Trophoblast cell (in vitro differentiated cells and primary cell): ENCODE measurements at regions not wholly inside any gene's neighbourhood (a gene's known extent, or its start where the extent isn't known, plus 50 kb on each side); places are given as distances from the start of the nearest gene placed in this dataset.

Experiments
- DNase-seq, 2 donors: peaks; one replicate each; pipeline ENCODE4 v3.0.0-alpha.2; 2016
- H2AFZ ChIP-seq: 2 replicates; pipeline ENCODE4 v1.6.1; 2013; ENCODE audit warnings: low read length, moderate library complexity, mild to moderate bottlenecking; ENCODE audit not compliant: insufficient read depth, poor library complexity
- H2AK5ac ChIP-seq: 2 replicates; pipeline ENCODE4 v1.6.1; 2013; ENCODE audit warnings: mild to moderate bottlenecking, low read length
- H2BK120ac ChIP-seq: 2 replicates; pipeline ENCODE4 v1.6.1; 2013; ENCODE audit warnings: low read length, mild to moderate bottlenecking, moderate library complexity; ENCODE audit not compliant: insufficient read depth, poor library complexity
- H2BK12ac ChIP-seq: 2 replicates; pipeline ENCODE4 v1.6.1; 2013; ENCODE audit warnings: mild to moderate bottlenecking, low read length, moderate library complexity
- H2BK5ac ChIP-seq: 2 replicates; pipeline ENCODE4 v1.6.1; 2013; ENCODE audit warnings: low read length, low read depth, moderate library complexity, mild to moderate bottlenecking; ENCODE audit not compliant: poor library complexity
- H3K14ac ChIP-seq: 2 replicates; pipeline ENCODE4 v1.6.1; 2013; ENCODE audit warnings: mild to moderate bottlenecking, low read length
- H3K18ac ChIP-seq: 2 replicates; pipeline ENCODE4 v1.6.1; 2013; ENCODE audit warnings: mild to moderate bottlenecking, low read length
- H3K23ac ChIP-seq: 2 replicates; pipeline ENCODE4 v1.6.1; 2013; ENCODE audit warnings: low read length
- H3K27ac ChIP-seq: 2 replicates; pipeline ENCODE4 v1.5.1; 2013; ENCODE audit warnings: low read depth, mild to moderate bottlenecking, inconsistent platforms, low read length, moderate library complexity
- H3K27me3 ChIP-seq: 2 replicates; pipeline ENCODE4 v1.6.1; 2013; ENCODE audit warnings: inconsistent platforms, mild to moderate bottlenecking, low read length, moderate library complexity; ENCODE audit not compliant: insufficient read depth
- H3K36me3 ChIP-seq, 2 experiments: 1 replicate in 1 of 2; 2 replicates in 1 of 2; pipeline ENCODE4 v1.6.1; 2013; ENCODE audit warnings: low read length in 2 of 2, mild to moderate bottlenecking in 2 of 2, moderate library complexity in 1 of 2; ENCODE audit not compliant: insufficient read depth in 2 of 2, control insufficient read depth in 1 of 2
- H3K4ac ChIP-seq: 2 replicates; pipeline ENCODE4 v1.6.1; 2013; ENCODE audit warnings: low read depth, mild to moderate bottlenecking, low read length, moderate library complexity
- H3K4me1 ChIP-seq, 2 experiments: 1 replicate in 1 of 2; 2 replicates in 1 of 2; pipeline ENCODE4 v1.6.1; 2013; ENCODE audit warnings: low read length in 2 of 2, mild to moderate bottlenecking in 2 of 2, moderate library complexity in 1 of 2; ENCODE audit not compliant: insufficient read depth in 2 of 2, control insufficient read depth in 1 of 2
- H3K4me2 ChIP-seq: 2 replicates; pipeline ENCODE4 v1.6.1; 2013; ENCODE audit warnings: inconsistent platforms, mild to moderate bottlenecking, low read length, moderate library complexity
- H3K4me3 ChIP-seq: 2 replicates; pipeline ENCODE4 v1.5.1; 2013; ENCODE audit warnings: mild to moderate bottlenecking, low read depth, low read length, inconsistent platforms
- H3K79me1 ChIP-seq: one replicate; pipeline ENCODE4 v1.6.1; 2013; ENCODE audit warnings: low read length
- H3K79me2 ChIP-seq: 2 replicates; pipeline ENCODE4 v1.6.1; 2013; ENCODE audit warnings: low read length, mild to moderate bottlenecking; ENCODE audit not compliant: control insufficient read depth, insufficient read depth, poor library complexity
- H3K9ac ChIP-seq: 2 replicates; pipeline ENCODE4 v1.6.1; 2013; ENCODE audit warnings: mild to moderate bottlenecking, low read length
- H3K9me3 ChIP-seq: 2 replicates; pipeline ENCODE4 v1.6.1; 2013; ENCODE audit warnings: low read depth, mild to moderate bottlenecking, control low read depth, inconsistent platforms, low read length; ENCODE audit not compliant: insufficient read depth
- H4K12ac ChIP-seq: 2 replicates; pipeline ENCODE4 v1.6.1; 2013; ENCODE audit warnings: low read depth, mild to moderate bottlenecking, low read length, moderate library complexity
- H4K8ac ChIP-seq: 2 replicates; pipeline ENCODE4 v1.6.1; 2013; ENCODE audit warnings: low read depth, mild to moderate bottlenecking, low read length, moderate library complexity
- H4K91ac ChIP-seq: one replicate; pipeline ENCODE4 v1.6.1; 2013; ENCODE audit warnings: low read depth, mild to moderate bottlenecking, low read length, moderate library complexity
- WGBS: extraction: QIAGEN DNeasy Blood & Tissue Kit; methylation state at CpG from one replicate; pipeline ENCODE4 v1.1.7; 2013; ENCODE audit warnings: missing lambda C conversion rate; ENCODE audit not compliant: insufficient read length, insufficient coverage; ENCODE audit errors: extremely low coverage; 5-methylcytosine and 5-hydroxymethylcytosine counted together

GRCh38 chr10:36171556-36171952 lies 529.5 kb upstream of the FZD8 start:
- Histone ChIP-seq H3K18ac (no peak overlapping the region), H4K91ac (peak overlapping the region; percentile 85), H2BK12ac (peak overlapping the region; percentile 91), H2BK5ac (peak overlapping the region; percentile 97), H4K8ac (no peak overlapping the region), H2AFZ (no peak overlapping the region), H3K9ac (no peak overlapping the region), H3K79me2 (no peaks in the 10 kb centered on the region), H3K23ac (no peak overlapping the region), H3K4me1 (peaks cover 0 to 7% of the 10 kb centered on the region in 2 experiments), H3K14ac (peak overlapping the region; percentile 60), H2BK120ac (peak overlapping the region; percentile 92), H3K4me2 (no peak overlapping the region), H3K4ac (peak overlapping the region; percentile 14), H3K27me3 (no peaks in the 10 kb centered on the region), H3K4me3 (no peak overlapping the region), H3K36me3 (no peaks in the 10 kb centered on the region), H3K79me1 (peaks cover 8% of the 10 kb centered on the region), H4K12ac (no peak overlapping the region), H2AK5ac (no peak overlapping the region), H3K9me3 (no peaks in the 10 kb centered on the region), H3K27ac (peak overlapping the region; percentile 16)
- no CpG with 5 or more reads among the region's 1 CpG for WGBS
- no peak for DNase-seq

- Histone ChIP-seq H2BK120ac (peak overlapping the region; percentile 92), H3K4me1 (peaks cover 0 to 7% of the 10 kb centered on the region in 2 experiments)
Measured at GRCh38 chr10:36170943-36171501, 528.9 kb upstream of the FZD8 start.

GRCh38 chr10:36170142-36170719 lies 528.1 kb upstream of the FZD8 start:
- Histone ChIP-seq H3K27me3 (no peaks in the 10 kb centered on the region), H3K14ac (no peak overlapping the region), H3K79me1 (peaks cover 8% of the 10 kb centered on the region), H3K79me2 (no peaks in the 10 kb centered on the region), H3K4ac (no peak overlapping the region), H3K4me3 (no peak overlapping the region), H4K8ac (no peak overlapping the region), H3K9ac (no peak overlapping the region), H2BK12ac (no peak overlapping the region), H3K4me1 (peaks cover 0 to 7% of the 10 kb centered on the region in 2 experiments), H3K4me2 (no peak overlapping the region), H2BK120ac (peak overlapping the region; percentile 22), H4K91ac (no peak overlapping the region), H3K18ac (no peak overlapping the region), H3K36me3 (no peaks in the 10 kb centered on the region), H2AK5ac (no peak overlapping the region), H3K23ac (no peak overlapping the region), H4K12ac (no peak overlapping the region), H2BK5ac (no peak overlapping the region), H2AFZ (no peak overlapping the region), H3K9me3 (no peaks in the 10 kb centered on the region), H3K27ac (no peak overlapping the region)
- DNase-seq: no peak
- WGBS: no CpG with 5 or more reads among the region's 2 CpGs

More at GRCh38 chr10:36170943-36171501, 528.9 kb upstream of the FZD8 start:
- Histone ChIP-seq H3K4me2 (no peak overlapping the region), H2BK5ac (no peak overlapping the region), H3K79me1 (peaks cover 8% of the 10 kb centered on the region), H3K23ac (no peak overlapping the region), H3K18ac (no peak overlapping the region), H3K27me3 (no peaks in the 10 kb centered on the region), H3K14ac (no peak overlapping the region), H2AFZ (no peak overlapping the region), H3K9ac (no peak overlapping the region), H2BK12ac (no peak overlapping the region), H4K91ac (no peak overlapping the region), H4K8ac (no peak overlapping the region), H3K4me3 (no peak overlapping the region), H3K4ac (no peak overlapping the region), H3K79me2 (no peaks in the 10 kb centered on the region), H3K9me3 (no peaks in the 10 kb centered on the region), H4K12ac (no peak overlapping the region), H3K36me3 (no peaks in the 10 kb centered on the region), H2AK5ac (no peak overlapping the region), H3K27ac (peak overlapping the region; percentile 16)
- DNase-seq: peak in 1 of 2 donors; percentile 16
- no CpG with 5 or more reads among the region's 4 CpGs for WGBS

DNA sequence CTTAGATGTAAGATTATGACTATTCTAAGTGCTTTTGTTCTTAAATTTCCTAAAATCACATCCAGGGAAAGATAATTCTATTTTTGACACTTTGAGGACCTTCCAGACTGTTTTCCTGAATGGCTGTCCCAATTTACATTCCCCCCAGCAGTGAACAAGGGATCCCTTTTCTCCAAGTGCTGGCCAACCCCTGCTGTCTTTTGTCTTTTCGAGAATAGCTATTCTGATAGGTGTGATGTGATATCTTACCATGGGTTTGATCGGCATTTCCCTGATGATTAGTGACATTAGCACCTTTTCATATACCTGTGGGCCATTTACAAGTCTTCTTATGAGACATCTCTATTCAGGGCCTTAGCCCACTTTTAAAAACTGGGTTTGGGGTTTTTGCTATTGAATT lies 526.7 kb upstream of the FZD8 start:
- no peak overlapping the region for H3K18ac ChIP-seq
- H3K14ac ChIP-seq: no peak overlapping the region
- H2AFZ ChIP-seq: no peak overlapping the region
- H2AK5ac ChIP-seq: no peak overlapping the region
- H2BK5ac ChIP-seq: no peak overlapping the region
- H3K9me3 ChIP-seq: no peaks in the 10 kb centered on the region
- no peaks in the 10 kb centered on the region for H3K79me2 ChIP-seq
- no peaks in the 10 kb centered on the region for H3K36me3 ChIP-seq
- no peak overlapping the region for H3K23ac ChIP-seq
- H3K4me2 ChIP-seq: no peak overlapping the region
- H3K27me3 ChIP-seq: no peaks in the 10 kb centered on the region
- no peak overlapping the region for H4K12ac ChIP-seq
- H3K4ac ChIP-seq: no peak overlapping the region
- H4K8ac ChIP-seq: no peak overlapping the region
- peaks cover 8% of the 10 kb centered on the region for H3K79me1 ChIP-seq
- peak overlapping the region; percentile 19 for H4K91ac ChIP-seq
- peaks cover 0 to 7% of the 10 kb centered on the region in 2 experiments for H3K4me1 ChIP-seq
- WGBS: no CpG with 5 or more reads among the region's 2 CpGs
- H3K4me3 ChIP-seq: no peak overlapping the region
- H2BK120ac ChIP-seq: no peak overlapping the region
- DNase-seq: no peak
- no peak overlapping the region for H3K9ac ChIP-seq
- no peak overlapping the region for H3K27ac ChIP-seq
- H2BK12ac ChIP-seq: peak overlapping the region; percentile 27
